Lower leg skin (tissue), 3 donors: ENCODE measurements at regions not wholly inside any gene's neighbourhood (a gene's known extent, or its start where the extent isn't known, plus 50 kb on each side); places are given as distances from the start of the nearest gene placed in this dataset.

Experiments
- CTCF ChIP-seq, 3 donors: fragments of 450-650 bp; IDR thresholded peaks; one replicate each; pipeline ENCODE4 v1.5.1; 2016; ENCODE audit warnings: antibody characterized with exemption in 3 of 3, mild to moderate bottlenecking in 3 of 3, moderate library complexity in 2 of 3
- POLR2A ChIP-seq, 2 donors: fragments of 450-650 bp; IDR thresholded peaks; one replicate each; pipeline ENCODE4 v1.6.1; 2016 to 2017; ENCODE audit warnings: antibody characterized with exemption in 2 of 2, mild to moderate bottlenecking in 1 of 2, moderate library complexity in 1 of 2

DNA sequence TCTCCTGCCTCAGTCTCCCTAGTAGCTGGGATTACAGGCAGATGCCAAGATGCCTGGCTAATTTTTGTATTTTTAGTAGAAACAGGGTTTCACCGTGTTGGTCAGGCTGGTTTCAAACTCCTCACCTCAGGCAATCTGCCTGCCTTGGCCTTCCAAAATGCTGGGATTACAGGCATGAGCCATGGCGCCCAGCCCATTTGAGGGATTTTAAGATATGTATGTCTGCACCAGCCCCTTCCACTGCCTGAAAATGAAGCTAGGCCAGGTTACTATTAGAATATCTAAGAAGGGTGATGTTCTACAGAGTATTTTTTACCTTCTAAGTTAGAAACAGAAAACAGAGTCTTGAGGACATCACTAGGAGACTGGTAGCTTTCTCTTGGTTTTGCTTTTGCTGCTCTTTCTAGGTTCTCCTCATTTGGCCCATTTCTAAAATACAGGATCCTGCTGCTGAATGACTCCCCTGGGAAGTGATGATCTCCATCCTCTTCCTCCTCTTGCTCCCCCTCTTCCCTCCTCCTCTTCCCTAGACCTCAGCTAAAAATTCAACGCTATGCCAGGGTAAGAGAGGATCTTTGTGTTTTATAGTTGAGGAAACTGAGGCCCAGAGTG is 118.5 kb downstream of the MYCN start:
- TF ChIP-seq CTCF (IDR thresholded peaks at IDR 0.05), result no peak
- no peak for TF ChIP-seq POLR2A (IDR thresholded peaks at IDR 0.05)
